SKM-1 treated with dmso at 0.1 percent for 144 hours (cell line): ENCODE measurements at regions not wholly inside any gene's neighbourhood (a gene's known extent, or its start where the extent isn't known, plus 50 kb on each side); places are given as distances from the start of the nearest gene placed in this dataset.

Experiments used
- DNase-seq: peaks from one replicate; lab custom pipeline; 2025; ENCODE audit not compliant: unreplicated experiment; lab: John Stamatoyannopoulos, UW

GRCh38 chr6:15776458-15776980 is 113.7 kb upstream of the DTNBP1 start:
- no peak for DNase-seq

- DNase-seq = no peak
Observed at GRCh38 chr6:15775741-15776140, 112.9 kb upstream of the DTNBP1 start.

- DNase-seq = no peak
Observed at GRCh38 chr6:15775076-15775634, 112.3 kb upstream of the DTNBP1 start.

GRCh38 chr6:15773806-15774410 is 111.1 kb upstream of the DTNBP1 start:
- no peak for DNase-seq

GRCh38 chr6:15770347-15771143 is 107.7 kb upstream of the DTNBP1 start:
- DNase-seq = no peak

- DNase-seq = no peak
Observed at GRCh38 chr6:15769511-15770018, 106.7 kb upstream of the DTNBP1 start.

- no peak for DNase-seq
Observed at GRCh38 chr6:15768999-15769398, 106.2 kb upstream of the DTNBP1 start.

GRCh38 chr6:15763837-15764236 is 101.0 kb upstream of the DTNBP1 start:
- DNase-seq = no peak

GRCh38 chr6:15763364-15763763 is 100.5 kb upstream of the DTNBP1 start:
- DNase-seq = no peak

GRCh38 chr6:15761045-15761502 is 98.2 kb upstream of the DTNBP1 start:
- no peak for DNase-seq

GRCh38 chr6:15758631-15759215 is 95.9 kb upstream of the DTNBP1 start:
- DNase-seq = no peak

- DNase-seq = no peak
Observed at GRCh38 chr6:15755526-15755925, 92.7 kb upstream of the DTNBP1 start.

- DNase-seq = no peak
Observed at GRCh38 chr6:15754706-15755079, 91.9 kb upstream of the DTNBP1 start.

GRCh38 chr6:15754035-15754705 is 91.3 kb upstream of the DTNBP1 start:
- DNase-seq = no peak

GRCh38 chr6:15752820-15753219 is 90.0 kb upstream of the DTNBP1 start:
- no peak for DNase-seq

- DNase-seq = no peak
Observed at GRCh38 chr6:15751721-15752350, 89.0 kb upstream of the DTNBP1 start.

- no peak for DNase-seq
Observed at GRCh38 chr6:15748341-15748740, 85.5 kb upstream of the DTNBP1 start.

GRCh38 chr6:15747354-15747883 is 84.6 kb upstream of the DTNBP1 start:
- no peak for DNase-seq

- no peak for DNase-seq
Observed at GRCh38 chr6:15745781-15746180, 83.0 kb upstream of the DTNBP1 start.

GRCh38 chr6:15744818-15745402 is 82.1 kb upstream of the DTNBP1 start:
- DNase-seq = peak; percentile 75
